IPS DF 4.7 (cell line): ENCODE measurements at regions not wholly inside any gene's neighbourhood (a gene's known extent, or its start where the extent isn't known, plus 50 kb on each side); places are given as distances from the start of the nearest gene placed in this dataset.

Experiments
- DNase-seq: peaks from one replicate; pipeline ENCODE4 v3.0.0-alpha.2; 2013; ENCODE audit warnings: low spot score; ENCODE audit errors: extremely low read depth

DNA sequence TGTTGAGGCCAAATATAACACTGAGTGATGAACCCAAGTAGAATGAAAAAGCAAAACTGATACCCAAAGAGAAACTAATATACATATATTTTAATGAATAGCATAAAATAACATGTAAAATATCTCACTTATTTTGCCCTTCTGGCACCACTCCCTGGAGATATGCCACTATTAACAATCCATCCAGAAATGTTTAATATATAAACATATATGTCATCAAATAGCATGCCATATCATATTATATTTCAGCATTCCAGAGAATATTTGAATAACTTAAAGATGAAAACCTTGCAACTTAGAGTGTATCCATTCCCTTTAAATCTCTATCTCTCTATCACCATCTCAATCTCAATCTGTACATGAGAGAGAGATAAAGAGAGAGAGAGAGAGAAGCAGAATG, 1073.3 kb upstream of the RAG2 start:
- DNase-seq = no peak

DNA sequence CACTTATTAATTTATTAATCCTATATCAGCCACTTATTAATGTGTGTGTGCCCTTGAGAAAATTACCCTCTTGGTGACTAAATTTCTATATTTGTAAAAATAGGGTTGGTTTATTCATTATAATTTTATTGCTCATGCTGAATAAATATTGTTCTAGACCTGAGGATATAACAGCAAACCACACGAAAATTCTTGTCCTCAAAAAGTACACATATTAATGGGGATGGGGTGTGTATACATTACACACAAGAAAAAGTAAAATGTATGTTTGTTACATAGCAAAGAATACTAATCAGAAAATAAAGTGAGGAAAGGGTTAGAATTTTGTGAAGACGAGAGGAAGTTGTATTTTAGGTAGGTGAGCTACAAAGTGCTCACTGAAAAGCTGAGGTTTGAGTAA, 1068.9 kb upstream of the RAG2 start:
- no peak for DNase-seq

DNA sequence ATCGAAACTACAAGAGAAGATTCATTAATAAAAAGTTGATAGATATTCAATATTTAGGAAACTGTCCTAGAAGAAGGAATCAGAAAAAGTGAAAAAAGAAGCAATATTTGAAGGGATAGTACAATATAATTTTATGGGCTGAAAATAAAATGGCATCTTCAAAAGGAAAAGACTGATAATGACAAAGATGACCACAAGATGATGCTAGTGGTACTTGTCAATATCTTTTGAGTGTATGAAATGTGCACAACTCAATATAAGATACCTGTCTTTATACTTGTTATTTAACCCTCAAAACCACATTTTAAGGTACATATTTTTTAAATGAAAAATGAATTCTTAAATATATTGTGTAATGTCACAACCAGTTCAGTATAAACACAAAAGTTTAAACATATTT, 1059.6 kb upstream of the RAG2 start:
- DNase-seq = no peak

DNA sequence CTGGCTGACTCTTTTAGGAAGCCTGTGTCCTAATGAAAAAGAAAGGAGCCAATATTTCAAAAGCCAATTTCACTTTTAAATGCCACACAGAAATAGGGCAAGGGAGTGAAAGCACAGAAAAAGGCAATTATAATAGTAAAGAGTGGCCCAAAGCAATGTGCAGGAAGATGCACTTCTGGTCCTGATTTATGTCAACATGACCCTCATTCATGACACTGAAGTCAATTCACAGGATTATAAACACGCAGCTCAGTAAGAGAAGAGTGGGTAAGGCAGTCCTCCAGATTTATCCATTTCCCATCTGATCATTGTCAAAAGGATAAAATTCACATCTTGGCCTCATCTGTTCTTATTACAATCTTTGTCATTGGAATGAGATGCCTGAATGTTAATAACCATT, 1049.7 kb upstream of the RAG2 start:
- no peak for DNase-seq

DNA sequence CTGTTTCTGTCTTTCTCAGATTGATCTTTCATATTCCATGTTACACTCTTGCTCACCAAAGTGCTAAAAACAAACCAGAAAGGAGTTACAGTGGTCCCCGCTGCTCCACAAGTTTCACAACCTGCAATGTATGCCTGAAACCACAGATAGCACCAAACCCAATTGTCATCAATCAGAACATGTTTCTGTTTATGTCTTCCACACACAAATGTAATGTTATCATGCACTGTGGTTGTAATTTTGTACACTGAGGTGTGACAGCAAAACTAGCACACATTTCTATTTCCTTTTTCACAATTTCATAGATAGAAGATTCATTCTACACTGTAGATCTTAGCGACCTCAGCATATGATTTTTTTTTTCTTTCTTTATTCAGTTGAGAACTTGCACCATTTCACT, 1045.9 kb upstream of the RAG2 start:
- DNase-seq = no peak

DNA sequence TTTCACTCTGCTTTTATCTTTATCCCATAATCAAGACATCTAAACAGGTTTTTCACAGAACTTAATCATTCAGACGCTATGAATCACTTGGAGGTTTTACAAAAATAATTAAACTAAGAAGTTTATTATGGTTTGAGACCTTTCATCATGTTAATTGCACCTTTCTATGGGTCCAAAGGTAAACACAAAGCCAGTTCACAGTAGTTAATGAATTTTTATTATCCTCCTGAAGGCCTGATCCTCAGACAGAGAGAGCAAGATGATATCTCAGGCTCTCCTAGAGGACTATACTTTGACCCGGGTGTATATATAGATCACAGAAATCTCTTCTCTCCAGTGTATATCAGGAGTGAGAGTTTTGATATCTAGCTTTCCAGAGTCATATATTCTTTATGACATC, 1044.3 kb upstream of the RAG2 start:
- no peak for DNase-seq

DNA sequence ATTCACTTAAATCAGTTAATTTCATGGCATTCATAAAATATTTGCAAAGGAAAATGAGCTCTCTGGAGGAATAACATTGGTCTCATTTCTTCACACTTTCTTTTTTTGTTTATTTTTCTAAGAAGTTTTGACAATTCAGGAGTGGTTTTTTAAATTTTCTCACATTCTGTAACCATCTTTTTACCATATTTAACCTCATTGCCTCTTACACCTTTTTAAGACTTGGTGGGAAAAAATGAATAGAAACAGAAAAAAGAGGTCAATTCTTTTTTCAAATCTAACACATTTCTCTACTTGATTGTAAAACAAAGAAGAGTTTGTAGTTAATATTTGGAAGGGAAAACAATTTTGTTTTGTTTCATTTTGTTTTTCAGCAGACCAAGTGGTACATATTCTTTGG, 1034.7 kb upstream of the RAG2 start:
- DNase-seq = no peak

DNA sequence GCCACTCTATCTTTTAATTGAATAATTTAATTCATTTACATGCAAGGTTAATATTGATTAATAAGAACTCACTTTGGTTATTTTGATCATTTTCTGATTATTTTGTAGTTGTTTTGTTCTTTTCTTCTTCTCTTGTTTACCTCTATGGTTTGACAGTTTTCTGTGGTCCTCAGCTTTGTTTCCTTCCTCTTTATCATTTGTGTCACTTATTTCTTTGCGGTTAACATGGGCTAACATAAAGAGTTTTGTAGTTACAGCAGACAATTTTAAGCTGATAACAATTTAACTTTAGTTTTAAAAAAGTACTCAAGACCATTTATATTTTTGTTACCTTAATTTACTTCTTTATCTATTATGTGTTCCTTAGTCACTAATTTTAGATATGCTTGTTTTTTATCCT, 1032.8 kb upstream of the RAG2 start:
- no peak for DNase-seq

DNA sequence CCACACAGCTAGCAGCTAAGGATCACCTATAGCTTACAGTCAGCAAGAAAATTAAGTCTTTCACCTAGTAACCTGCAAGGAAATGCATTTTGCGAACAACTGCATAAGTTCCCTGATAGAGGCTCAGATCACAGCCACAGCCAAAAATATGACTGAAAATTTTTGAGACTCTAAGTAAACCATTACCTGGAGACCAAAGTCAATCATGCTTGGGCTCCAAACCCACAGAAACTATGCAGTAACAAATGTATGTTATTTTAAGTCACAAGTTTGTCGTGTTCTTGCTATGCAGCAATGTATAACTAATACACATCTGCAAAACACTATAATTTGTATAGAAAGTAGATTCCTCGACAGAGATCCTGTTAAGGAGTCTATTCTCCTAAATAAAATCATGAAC, 1025.7 kb upstream of the RAG2 start:
- DNase-seq = no peak

DNA sequence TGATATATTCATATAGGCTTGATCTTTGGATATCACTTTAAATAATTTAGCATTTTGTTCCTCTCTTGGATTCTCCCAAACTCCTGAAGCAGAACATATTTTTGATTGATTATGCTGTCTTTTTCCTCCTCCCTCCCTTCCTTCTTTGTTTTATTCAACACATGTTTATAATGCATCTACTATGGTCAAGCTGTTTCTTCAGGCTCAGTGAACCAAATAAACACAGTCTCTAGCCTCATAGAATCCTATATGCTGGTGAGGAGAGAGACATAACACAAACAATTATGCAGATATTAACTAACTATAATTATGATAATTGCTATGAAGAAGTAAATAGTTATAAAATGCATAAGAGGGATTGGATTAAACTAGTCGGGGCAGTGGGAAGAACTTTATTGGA, 1023.6 kb upstream of the RAG2 start:
- DNase-seq = no peak

DNA sequence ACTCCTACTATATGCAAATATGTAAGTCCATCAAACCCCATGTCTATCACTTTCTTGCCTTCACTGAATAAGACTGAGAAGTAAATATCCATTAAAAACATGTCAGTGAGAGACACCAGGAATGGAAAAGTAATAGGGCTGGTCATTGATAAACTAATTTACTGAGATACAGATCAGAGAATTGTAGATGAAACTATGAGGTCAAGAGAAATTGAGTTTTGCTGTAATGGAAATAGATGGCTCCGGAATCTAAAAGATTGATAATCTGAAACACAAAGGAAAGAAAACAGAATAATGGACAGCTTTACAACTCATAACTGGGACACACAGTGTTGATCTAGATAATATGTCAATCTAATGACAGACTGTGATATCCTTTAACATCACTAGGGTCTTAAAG, 1018.3 kb upstream of the RAG2 start:
- no peak for DNase-seq

DNA sequence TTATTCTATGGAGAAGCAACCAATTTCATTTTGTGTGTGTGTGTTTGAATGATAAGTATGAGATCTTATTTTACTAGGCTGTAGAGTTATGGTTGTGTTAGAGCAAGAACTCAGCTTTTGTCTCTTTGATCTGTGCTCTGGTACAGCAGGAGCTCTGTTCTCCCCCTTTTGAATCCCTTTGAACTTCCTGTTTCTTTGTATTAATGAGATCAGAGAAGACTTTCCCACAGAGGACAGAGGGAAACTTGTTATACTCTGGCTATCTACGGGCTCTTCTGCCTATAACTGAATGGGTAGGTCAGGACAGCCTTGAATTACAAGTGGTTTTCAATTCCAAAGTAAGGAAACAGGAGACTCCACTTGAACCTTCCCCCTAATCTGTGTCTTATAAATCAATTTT, 1015.0 kb upstream of the RAG2 start:
- no peak for DNase-seq

DNA sequence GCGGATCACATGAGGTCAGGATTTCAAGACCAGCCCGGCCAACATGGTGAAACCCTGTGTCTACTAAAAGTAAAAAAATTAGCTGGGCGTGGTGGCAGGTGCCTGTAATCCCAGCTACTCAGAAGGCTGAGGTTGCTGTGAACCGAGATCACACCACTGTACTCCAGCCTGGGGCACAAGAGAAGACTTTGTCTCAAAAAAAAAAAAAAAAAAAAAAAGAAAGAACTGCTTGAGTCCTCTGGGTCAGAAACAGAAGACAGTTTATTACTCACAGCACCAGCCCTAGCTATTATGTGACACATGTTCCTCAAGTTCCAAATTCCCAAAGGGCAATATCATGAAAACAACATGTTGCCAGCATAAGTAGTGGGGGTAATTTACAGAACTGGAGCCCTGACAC, 1014.1 kb upstream of the RAG2 start:
- DNase-seq = no peak

DNA sequence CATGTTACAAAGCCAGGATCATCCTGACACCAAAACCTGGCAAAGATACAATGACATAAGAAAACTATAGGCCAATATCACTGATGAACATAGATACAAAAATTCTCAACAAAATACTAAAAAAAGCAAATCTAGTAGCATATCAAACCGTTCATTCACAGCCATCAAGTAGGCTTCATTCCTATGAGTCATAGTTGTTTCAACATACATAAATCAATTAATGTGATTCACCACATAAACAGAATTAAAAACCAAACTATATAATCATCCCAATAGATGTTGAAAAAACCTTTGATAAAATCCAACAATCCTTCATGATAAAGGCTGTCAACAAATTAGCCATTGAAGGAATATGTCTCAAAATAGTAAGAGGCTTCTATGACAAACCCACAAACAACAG, 1007.2 kb upstream of the RAG2 start:
- no peak for DNase-seq

DNA sequence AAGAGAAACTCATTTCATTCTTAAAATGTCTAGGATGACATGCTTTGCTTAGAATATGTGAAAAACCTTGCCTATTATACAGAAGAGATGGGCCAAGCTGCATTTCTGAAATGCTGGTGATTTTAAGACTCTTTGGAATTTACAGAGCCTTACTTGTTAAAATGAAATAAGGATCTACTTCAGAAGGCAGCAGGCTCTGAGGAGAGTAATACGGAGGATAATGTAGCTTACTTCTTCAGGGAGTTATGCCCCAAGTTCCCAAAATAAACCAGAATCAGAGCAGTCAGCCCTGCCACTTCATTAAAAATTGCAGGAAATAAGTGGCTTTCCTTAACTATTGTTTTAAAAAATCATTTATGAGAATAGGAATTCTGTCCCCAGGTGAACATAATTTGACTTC, 1000.3 kb upstream of the RAG2 start:
- DNase-seq = no peak

DNA sequence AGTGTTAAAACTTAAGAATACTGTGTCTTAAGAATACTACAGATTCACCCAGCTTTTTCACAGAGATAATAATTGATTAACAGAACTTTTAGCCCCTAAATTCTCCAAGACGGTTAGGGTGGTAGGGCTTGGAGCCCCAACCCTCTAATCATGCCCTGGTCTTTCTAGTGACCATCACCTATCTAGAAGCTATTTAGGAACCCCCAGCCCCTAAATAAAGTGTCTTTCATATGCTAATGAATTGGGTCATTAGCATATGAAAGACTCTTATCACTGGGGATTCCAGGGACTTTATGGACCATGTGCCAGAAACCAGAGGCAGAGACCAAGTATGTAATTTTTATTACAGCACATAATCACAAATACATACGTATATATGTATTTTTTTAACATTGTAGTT, 999.7 kb upstream of the RAG2 start:
- DNase-seq = peak; percentile 25

DNA sequence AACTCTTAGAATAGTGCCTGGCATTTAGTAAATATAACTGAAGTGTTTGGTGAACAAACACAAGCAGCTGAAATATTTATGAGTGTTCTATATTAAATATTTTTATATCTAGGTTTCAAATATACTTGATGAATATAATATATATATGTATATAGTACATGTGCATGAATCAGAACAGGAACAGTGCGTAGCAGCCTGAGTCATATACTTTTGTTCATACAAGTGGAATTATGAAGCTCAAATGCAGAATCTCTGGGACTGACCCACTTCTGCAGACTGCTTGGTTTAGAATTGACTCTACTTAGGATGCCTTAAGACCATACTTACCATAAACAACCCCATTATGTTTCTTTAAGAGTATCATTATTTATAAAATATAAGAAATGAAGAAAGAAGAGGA, 997.8 kb upstream of the RAG2 start:
- DNase-seq = no peak

DNA sequence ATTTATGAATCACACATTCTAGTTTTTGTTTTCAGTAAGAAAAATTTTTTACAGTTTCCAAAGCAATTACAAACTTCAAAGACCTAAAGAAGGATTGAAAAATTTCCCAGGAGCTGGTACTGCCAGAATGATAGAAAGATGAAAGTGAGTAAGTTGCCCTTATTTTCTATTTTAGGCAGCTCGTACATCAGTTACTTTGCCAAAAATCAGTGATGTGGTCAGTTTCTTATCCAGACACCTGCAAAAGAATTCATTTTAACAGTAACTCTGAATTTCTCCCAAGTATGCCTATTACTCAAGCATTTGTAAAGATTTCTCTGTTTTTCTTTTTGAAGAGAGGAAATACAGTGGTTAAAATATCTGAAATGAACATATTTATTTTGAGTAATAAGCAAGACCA, 976.3 kb upstream of the RAG2 start:
- no peak for DNase-seq

DNA sequence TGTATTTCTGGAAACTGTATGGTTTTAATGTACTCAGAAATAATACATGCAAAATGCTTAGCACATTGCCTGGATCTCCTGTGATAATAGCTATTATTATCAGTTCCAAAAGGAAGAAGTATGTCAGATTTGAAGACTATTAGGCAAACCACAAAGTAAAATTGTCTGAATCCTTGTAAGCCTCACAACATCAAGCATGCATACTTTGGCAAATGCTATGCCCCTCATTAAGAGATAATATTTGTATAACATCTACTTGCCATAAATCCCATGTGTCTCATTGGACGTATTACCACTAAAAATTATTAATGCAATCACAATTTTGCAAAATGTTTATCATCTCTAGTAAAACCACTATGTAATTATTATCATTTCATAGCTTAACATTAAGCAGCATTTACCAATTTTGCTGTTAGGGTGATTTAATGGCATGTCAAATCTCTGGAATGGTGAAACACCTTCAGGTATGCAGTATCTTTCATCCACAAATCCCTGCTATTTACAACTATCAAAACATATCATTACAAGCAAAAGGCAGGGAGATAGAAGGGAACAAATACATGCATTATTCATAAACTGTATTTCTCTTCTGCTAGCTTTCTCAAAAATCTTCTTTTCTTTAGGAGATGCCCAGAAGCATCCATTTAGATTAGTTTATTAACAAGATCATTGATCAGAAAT, 974.6 kb upstream of the RAG2 start:
- no peak for DNase-seq

DNA sequence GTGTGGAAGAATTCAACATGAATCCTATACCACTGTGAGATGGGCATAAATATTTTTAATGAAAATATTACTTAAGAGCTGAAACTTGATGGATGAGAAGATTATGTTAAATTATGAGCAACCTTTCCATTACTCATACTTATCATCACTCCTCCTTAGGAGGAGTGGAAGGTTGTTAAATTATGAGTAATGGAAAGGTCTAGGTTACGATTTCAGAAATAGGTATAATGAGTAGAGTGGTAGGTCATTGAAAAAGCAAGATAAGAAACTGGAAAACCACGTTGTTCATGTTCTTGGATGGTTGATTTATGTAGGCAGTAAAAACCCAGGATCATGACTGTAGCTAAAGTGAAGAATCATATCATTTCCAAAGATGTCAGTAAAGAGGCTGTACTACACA, 973.2 kb upstream of the RAG2 start:
- DNase-seq = no peak

DNA sequence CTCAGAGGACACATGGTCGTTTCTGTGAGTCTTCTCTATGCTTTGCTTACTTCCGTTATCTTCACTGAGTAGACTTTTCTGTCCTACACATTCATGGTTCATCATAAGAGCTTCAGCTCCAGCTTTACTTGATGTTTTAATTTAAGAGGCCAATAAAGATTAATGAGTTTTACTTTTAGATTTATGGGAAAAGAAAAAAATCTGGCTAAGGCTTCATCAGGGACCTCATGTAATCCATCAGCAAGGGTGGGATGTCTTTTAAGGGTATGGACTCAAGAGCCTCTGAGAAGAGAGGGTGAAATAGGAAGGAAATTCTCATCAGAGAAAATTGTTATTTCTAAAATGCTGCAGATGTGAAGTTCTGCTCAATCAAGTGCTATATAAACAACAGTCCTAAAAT, 963.0 kb upstream of the RAG2 start:
- DNase-seq = no peak

DNA sequence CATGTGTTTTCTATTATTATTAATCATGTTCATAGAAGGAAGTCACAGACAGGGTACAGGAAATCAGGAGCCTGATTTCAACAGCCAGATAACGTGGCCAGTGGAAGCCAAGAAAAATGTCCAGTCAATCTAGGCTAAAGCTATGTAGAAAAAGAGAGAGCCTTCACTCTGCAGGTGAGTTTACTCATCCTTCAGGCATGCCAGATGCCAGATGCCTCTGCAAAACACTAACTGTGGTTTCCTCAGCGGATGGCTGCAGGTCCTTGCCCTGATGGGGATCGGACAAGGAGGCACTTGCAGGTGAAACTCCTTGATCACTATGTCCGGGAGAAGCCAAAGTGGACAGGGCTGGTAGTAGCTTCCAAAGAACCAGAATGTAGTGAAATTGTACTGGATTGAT, 962.3 kb upstream of the RAG2 start:
- no peak for DNase-seq

DNA sequence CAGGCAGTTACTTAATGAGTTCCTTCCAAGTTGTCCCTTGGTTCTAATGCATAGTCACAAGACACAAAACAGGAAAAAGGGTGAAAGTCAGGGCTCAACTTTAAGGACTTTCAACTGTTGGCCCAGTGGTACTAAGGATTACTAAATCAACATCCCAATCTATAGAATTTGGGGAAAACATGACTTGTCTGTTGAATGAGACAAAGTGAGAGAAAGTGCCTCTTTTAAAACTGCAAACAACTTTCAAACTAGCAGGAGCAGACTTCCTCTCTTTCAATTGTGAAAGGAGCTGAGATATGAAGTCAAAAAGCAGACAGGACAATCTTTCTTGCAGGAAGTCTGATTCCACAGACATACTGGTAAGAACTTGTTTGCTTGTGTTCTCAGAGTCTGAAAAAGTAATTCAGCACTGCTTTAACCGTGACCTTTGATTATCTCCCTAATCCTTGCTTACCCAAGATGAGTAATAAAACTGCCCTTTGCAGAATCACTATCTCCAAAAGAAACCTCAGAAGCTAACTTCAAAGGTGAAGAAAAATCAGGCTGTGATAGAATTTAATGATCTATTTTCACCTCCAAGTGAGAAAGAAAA, 960.7 kb upstream of the RAG2 start:
- DNase-seq = no peak

DNA sequence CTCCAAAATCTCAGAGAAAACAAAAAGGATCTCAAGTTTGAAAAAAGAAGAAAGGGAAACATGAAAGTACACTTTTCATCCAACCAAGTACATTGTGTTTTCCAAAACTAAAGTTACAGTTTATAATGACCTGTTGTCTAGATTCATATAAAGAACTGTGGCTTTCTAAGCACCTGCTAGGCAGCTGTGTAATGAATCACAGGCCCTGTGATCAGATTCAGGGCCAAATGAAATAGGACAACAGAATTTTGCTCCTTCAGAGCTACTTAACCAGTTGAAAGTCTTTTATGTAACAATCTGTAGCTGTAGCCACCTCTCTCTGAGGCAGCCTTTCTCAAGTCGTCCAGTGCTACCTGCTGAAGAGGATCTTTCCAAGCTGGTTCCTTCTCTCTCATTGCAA, 960.0 kb upstream of the RAG2 start:
- DNase-seq = no peak
